ENCODE measurements at regions not wholly inside any gene's neighbourhood (a gene's known extent, or its start where the extent isn't known, plus 50 kb on each side); places are given as distances from the start of the nearest gene placed in this dataset.

GRCh38 chr11:79902493-79902892 is 461.7 kb upstream of the TENM4 start:
- TF ChIP-seq RCOR1 (IDR thresholded peaks at IDR 0.05; ENCODE audit: low read depth, low read length) (no peak), MAZ (IDR thresholded peaks at IDR 0.05; ENCODE audit: borderline replicate concordance, low read depth, low read length) (no peak), CTCF (IDR thresholded peaks at IDR 0.05) (no peak)
